ENCODE measurements at regions not wholly inside any gene's neighbourhood (a gene's known extent, or its start where the extent isn't known, plus 50 kb on each side); places are given as distances from the start of the nearest gene placed in this dataset.

GRCh38 chr18:33918571-33918970 is 306.1 kb downstream of the NOL4 start:
- TF ChIP-seq CTCF (IDR thresholded peaks at IDR 0.05; ENCODE audit: low read depth, low read length): no peak
- no peak for TF ChIP-seq EZH2phosphoT487 (IDR thresholded peaks at IDR 0.05; ENCODE audit: low read depth)

Measured in OCI-LY3 (cell line).